ENCODE measurements at regions not wholly inside any gene's neighbourhood (a gene's known extent, or its start where the extent isn't known, plus 50 kb on each side); places are given as distances from the start of the nearest gene placed in this dataset.
"Not testable (repeated sequence)": the region's sequence is repeated elsewhere in the genome, so short reads cannot be mapped to it uniquely, and the experiment has no call there.

DNA sequence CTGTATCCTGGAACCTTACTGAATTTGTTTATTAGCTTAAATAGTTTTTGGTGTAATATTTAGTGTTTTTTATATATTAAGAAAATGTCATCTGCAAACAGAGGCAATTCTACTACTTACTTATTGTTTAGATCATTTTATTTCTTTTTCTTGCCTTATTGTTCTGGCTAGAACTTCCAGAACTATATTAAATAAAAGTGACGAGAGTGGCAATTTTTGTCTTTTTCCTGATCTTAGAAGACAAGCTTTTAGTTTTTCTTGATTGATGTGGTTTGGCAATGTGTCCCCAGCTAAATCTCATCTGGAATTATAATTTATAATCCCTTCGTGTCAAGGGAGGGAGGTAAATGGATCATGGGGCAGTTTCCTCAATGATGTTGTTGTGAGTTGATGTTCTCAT is 857.8 kb downstream of the SLC6A15 start:
- DNase-seq (ENCODE audit: low read depth) = no peak

- no peak for DNase-seq (ENCODE audit: low read depth)
Observed at GRCh38 chr12:84047881-84048280, 864.7 kb downstream of the SLC6A15 start.

DNA sequence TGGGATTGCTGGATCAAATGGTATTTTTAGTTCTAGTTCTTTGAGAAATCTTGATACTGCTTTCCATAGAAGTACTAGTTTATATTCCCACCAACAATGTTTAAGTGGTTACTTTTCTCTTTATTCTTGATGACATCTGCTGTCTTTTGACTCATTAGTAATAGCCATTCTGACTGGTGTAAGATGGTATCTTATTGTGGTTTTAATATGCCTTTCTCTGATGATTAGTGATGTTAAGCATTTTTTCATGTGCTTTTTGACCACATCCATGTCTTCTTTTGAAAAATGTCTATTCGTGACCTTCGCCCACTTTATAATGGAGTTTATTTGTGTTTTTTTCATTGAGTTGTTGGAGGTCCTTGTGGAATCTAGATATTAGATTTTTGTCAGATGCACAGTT is 865.7 kb downstream of the SLC6A15 start:
- no peak for DNase-seq (ENCODE audit: low read depth)

GRCh38 chr12:84043355-84043754 is 869.2 kb downstream of the SLC6A15 start:
- no peak for DNase-seq (ENCODE audit: low read depth)

GRCh38 chr12:84038242-84038641 is 874.4 kb downstream of the SLC6A15 start:
- no peak for DNase-seq (ENCODE audit: low read depth)

DNA sequence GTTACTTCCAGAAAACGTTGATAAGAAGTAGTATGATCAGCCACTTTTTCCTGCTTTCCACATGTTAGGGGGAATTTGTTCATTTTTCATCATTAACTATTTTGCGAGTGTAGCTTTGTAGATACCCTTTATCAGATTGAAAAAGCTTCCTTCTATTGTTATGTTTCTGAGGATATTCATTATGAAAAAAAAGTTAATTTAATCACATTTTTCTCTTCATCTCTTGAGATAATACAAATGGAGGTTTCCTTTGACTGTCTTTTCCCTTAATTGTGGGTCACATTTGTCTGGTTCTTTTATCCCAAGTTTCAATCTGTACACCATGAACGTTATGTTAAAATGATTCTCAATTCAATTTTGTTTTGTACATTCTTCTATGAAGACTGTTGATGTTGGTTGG is 875.7 kb downstream of the SLC6A15 start:
- no peak for DNase-seq (ENCODE audit: low read depth)

DNA sequence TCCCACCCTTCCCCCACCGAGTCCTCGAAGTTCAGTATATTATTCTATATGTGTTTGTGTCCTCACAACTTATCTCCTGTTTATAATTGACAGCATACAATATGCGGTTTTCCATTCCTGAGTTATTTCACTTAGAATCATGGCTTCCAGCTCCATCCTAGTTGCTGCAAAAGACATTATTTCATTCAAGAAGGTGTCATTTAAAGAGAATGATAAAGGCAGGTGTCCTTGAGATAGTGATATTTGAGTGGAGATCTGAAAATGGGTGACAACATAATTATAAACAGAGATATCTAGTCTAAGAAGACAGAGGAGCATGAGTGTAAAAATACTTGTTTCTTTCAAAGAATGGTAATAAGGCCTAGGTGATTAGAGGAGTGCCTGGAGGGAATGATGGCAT is 876.8 kb downstream of the SLC6A15 start:
- no peak for DNase-seq (ENCODE audit: low read depth)

- no peak for DNase-seq (ENCODE audit: low read depth)
Observed at GRCh38 chr12:84034871-84035270, 877.7 kb downstream of the SLC6A15 start.

DNA sequence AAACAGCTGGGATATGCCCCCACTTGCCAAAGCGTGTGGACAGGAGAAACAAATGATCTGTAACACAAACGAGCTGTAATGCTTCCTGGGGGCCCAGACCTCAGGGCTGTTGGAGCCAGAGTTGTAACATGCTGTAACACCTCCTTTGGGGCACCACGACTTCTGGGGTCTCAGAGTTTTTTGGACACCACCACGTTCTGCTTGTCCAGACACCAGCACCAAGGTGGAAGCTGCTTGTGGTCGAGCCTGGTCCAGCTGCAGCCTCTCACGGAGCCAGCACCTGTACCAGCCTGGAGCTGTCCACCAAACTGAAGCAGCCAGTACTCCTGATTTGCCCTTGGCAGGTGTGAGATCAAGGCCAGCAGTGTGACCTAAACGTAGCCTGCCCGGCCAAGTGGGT is 879.4 kb downstream of the SLC6A15 start:
- no peak for DNase-seq (ENCODE audit: low read depth)

GRCh38 chr12:84018556-84019179 is 893.9 kb downstream of the SLC6A15 start:
- not testable (repeated sequence) for DNase-seq (ENCODE audit: low read depth)

- DNase-seq (ENCODE audit: low read depth) = no peak
Observed at GRCh38 chr12:84016956-84017355, 895.6 kb downstream of the SLC6A15 start.

DNA sequence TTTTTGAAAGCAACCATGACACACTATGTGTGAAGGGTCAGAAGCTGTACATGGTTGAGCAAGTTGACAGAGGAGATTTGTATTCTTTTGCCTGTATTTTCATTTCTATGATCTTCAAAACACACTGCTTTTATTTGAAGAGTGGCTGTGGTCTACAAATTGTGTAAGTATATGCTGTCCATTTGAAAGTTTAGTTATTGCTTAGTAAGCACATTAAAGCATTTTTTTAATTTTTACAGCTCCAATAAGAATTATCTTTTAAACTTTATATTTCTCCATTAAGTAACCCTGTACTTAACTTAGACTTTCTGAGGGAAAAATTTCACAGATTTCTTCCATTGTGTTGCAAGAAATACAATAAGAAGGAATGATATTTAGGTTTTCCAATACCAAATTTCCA is 915.2 kb downstream of the SLC6A15 start:
- DNase-seq (ENCODE audit: low read depth) = no peak

GRCh38 chr12:83996671-83997070 is 915.9 kb downstream of the SLC6A15 start:
- DNase-seq (ENCODE audit: low read depth) = no peak

DNA sequence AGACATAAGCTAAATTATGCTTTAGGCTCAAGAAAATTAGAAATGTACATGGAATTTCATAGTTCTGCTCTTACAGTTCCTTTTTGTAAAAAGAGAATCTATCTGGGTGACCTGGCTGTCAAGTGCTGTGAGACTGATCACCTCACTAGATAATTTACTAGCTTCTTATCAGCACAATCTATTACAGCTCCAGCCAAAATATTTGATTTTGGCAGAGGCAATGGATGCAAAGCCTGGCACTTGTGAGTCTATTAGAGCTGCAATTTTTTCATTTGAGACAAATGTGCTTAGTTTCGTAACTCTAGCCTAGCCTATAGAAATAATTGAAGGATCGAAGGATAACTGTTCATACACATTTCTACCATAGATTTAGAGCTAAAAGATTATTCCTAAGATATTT is 927.5 kb downstream of the SLC6A15 start:
- no peak for DNase-seq (ENCODE audit: low read depth)

GRCh38 chr12:83980398-83980797 is 932.2 kb downstream of the SLC6A15 start:
- no peak for DNase-seq (ENCODE audit: low read depth)

DNA sequence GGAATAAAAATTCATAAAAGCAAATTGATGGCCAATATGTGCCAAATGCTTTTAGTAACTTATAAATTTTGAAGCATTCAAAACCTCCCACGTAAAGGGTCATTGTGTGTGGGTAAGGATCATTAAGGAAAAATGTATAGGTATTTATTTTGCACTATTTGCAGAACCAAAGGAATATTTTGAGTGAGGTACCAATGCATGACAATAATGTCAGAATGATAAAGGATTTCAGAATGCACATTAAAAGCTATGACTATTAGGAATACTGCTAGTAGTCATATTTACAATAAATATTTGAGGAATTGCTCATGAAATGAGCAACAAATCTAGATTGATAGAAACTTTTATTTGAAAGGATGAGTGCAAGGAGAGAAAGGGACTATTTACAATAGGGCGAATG is 932.8 kb downstream of the SLC6A15 start:
- DNase-seq (ENCODE audit: low read depth) = no peak

DNA sequence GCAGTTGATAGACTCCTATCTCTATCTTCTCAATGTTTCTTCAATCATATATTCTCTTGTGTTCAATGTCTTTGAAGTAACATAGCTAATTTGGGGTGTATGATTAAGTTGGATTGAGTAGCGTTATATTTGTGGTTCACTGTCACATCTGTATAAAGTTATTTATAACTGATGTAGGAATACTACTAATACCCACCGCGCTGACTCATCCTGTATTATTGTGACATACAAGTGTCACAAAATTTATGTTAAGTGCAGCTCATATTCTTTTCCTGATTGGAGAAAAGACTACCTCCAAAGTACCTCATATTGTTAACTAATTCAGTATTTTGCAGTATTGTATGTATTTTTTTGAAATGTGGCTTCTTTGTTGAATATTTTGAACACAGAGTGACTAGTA is 940.8 kb downstream of the SLC6A15 start:
- DNase-seq (ENCODE audit: low read depth) = no peak

DNA sequence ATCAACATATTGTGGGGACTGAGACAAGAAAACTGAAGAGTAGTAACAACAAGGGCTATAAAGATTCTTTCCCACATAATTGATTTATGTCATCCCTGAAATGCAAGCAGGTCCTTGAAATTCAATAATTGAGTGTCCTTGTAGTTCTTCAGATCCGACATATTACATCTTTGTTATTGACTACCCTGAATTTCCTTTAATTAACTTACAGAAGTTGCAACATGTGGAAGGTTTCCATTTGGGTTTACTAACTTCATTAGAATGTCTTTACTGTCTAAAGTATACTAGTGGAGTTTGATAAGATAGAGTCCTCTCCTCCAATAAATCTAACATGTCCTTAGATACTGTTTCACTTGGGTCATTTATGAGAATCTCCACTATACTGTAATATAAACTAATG is 951.8 kb downstream of the SLC6A15 start:
- DNase-seq (ENCODE audit: low read depth) = no peak

DNA sequence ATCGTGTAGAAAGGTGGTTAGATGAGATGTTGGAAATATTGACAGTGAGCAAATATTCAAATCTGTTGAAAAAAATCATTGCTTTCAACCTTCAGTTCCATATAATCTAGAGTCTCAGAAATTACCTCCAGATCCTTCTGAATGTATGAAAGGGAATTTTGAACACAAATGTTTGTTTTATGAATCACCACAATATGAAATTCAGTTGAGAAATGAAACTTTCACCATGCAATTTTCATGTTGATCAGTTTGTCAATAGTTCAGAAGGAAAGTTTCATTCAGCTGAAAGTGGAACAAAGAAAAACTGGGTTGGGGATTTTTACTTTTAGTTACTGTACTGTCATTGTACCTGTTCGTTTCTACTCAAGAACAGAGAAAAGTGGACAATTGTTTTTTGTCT is 953.6 kb downstream of the SLC6A15 start:
- no peak for DNase-seq (ENCODE audit: low read depth)

GRCh38 chr12:83954956-83955601 is 957.5 kb downstream of the SLC6A15 start:
- no peak for DNase-seq (ENCODE audit: low read depth)

DNA sequence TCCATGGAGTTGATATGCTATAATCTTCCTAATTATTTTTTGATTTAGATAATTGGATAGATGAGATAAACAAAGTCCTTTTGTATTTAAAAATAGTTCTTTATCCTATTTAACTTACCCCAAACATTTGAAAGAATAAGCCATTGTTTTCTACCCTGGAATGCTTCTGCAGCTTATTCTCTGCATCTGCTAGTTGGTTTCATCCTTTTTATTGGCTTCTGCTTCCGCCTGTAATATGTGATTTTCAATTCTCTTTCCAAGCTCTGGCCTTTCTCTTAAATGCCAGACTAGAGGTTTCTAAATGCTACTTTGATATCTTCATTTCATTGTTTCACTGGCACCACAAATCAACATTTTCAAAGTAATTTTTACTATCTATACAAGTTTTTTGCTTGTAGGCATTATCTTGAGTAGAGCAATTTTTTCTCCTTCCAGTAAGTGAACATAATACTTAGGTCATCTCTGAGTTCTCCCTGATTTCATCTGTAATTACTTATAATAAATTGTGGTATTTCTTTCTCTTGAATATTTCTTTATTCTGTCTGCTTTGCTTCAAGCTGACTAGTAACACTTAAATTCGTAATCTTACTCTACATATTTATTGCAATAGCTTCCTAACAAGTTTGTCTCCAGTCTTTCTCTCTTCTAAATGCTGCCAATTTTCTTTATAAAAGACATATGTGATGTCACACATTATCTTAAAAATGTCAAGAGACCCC is 958.4 kb downstream of the SLC6A15 start:
- no peak for DNase-seq (ENCODE audit: low read depth)

DNA sequence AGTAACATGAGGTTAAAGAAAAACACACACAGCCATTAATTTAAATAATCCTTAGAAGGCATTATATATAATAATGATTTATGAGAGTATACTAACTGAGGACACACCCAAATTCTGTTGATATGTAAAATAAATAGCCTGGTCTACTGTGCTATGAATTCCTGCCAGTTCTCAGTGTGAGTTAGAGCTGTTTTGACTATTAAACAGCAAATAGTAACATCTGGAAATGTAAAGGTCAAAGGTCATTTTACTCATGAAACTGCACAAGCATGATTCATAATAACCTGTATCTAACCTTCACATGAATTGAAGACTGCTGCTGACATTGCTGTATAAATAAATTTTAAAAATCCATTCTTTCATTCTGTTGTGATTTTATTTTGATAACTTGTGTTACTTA is 966.7 kb downstream of the SLC6A15 start:
- DNase-seq (ENCODE audit: low read depth) = no peak

- DNase-seq (ENCODE audit: low read depth) = no peak
Observed at GRCh38 chr12:83939718-83940117, 972.9 kb downstream of the SLC6A15 start.

DNA sequence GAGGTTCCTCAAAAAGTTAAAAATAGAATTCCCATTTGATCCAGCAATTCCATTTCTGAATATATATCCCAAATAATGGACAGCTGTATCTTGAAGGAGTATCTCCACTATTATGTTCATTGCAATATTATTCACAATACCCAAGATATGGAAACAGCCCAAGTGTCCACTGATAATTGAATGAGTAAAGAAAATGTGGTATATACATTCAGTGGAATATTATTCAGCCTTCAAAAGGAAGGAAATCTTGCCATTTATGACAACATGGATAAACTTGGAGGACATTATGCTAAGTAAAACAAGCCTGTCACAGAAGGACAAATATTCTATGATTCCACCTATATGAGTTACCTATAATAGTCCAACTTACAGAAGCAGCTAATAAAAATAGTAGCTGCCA is 979.0 kb downstream of the SLC6A15 start:
- DNase-seq (ENCODE audit: low read depth) = no peak

Measured in stimulated activated CD4-positive, alpha-beta T cell treated with anti-CD3 and anti-CD28 coated beads, Interleukin-2, amount 100 ng/mL, for 4 hours (primary cell).